ENCODE measurements at regions not wholly inside any gene's neighbourhood (a gene's known extent, or its start where the extent isn't known, plus 50 kb on each side); places are given as distances from the start of the nearest gene placed in this dataset.

DNA sequence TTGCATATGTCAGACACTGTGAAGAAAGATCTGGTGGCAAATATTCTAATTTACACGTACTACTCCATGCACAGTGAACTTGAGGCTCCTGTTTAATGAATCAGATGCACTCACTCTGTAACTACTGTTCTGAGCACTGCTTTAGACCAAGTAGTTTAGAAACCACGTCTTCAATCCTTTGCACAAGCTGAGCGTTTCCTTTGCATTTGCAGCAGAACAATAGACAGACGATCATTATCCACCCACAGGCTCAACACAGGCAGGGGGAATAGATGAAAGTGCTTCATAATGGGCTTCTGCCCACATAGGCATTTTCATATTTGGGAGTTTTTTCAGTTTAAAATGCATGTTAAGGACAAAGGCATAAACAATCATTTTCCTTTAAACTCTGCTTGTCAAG is 423.3 kb upstream of the ADAMTS16 start:
- no peak overlapping the region for H3K9ac ChIP-seq (ENCODE audit: low read length)
- ChIA-PET CTCF (no interaction called here), POLR2A (no interaction called here)
- 75% methylated on average over 1 of the region's 4 CpGs for WGBS (ENCODE audit: insufficient coverage)
- Mint-ChIP-seq H3K27ac (no peak overlapping the region), H3K4me1 (no peaks in the 10 kb centered on the region), H3K9me3 (ENCODE audit: insufficient read depth) (peaks cover 7% of the 10 kb centered on the region), H3K27me3 (no peaks in the 10 kb centered on the region), H3K4me3 (no peak overlapping the region)
- no peak overlapping the region for H2AFZ ChIP-seq (ENCODE audit: insufficient read depth, low read depth, low read length, poor library complexity, severe bottlenecking)
- no peaks in the 10 kb centered on the region for H4K20me1 ChIP-seq (ENCODE audit: control insufficient read depth, insufficient read depth, low read length, poor library complexity, severe bottlenecking)
- intact Hi-C loops (cut with micrococcal nuclease): no loop called here
- TF ChIP-seq EZH2 (IDR thresholded peaks at IDR 0.05; ENCODE audit: borderline replicate concordance, insufficient read depth, low read depth, low read length, poor library complexity, severe bottlenecking): no peak
- TF ChIP-seq, protein P1, sequence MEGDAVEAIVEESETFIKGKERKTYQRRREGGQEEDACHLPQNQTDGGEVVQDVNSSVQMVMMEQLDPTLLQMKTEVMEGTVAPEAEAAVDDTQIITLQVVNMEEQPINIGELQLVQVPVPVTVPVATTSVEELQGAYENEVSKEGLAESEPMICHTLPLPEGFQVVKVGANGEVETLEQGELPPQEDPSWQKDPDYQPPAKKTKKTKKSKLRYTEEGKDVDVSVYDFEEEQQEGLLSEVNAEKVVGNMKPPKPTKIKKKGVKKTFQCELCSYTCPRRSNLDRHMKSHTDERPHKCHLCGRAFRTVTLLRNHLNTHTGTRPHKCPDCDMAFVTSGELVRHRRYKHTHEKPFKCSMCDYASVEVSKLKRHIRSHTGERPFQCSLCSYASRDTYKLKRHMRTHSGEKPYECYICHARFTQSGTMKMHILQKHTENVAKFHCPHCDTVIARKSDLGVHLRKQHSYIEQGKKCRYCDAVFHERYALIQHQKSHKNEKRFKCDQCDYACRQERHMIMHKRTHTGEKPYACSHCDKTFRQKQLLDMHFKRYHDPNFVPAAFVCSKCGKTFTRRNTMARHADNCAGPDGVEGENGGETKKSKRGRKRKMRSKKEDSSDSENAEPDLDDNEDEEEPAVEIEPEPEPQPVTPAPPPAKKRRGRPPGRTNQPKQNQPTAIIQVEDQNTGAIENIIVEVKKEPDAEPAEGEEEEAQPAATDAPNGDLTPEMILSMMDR (IDR thresholded peaks at IDR 0.05): no peak
- no peaks in the 10 kb centered on the region for H3K36me3 ChIP-seq (replicated peaks in 1 of 2; ENCODE audit: control extremely low read depth in 1 of 2, control insufficient read depth in 1 of 2, extremely low read depth in 1 of 2, insufficient read depth in 2 of 2, low read length in 1 of 2)
- ATAC-seq (ENCODE audit: low read depth) (no peak), DNase-seq (no peak)
- no peak overlapping the region for H3K27ac ChIP-seq (ENCODE audit: low read length in 2 of 2)
- H3K27me3 ChIP-seq (replicated peaks in 1 of 4; ENCODE audit: control extremely low read depth in 1 of 4, control insufficient read depth in 3 of 4, insufficient read depth in 4 of 4, low read length in 3 of 4): no peaks in the 10 kb centered on the region
- peaks cover 0 to 14% (median 0%) of the 10 kb centered on the region in 3 donors for H3K9me3 ChIP-seq (ENCODE audit: control extremely low read depth in 1 of 3, control insufficient read depth in 2 of 3, insufficient read depth in 1 of 3, low read length in 2 of 3)
- no peak overlapping the region for H3K4me2 ChIP-seq (replicated peaks; ENCODE audit: low read depth, low read length, poor library complexity, severe bottlenecking)
- H3K79me2 ChIP-seq (ENCODE audit: control insufficient read depth, insufficient read depth, low read length): no peaks in the 10 kb centered on the region
- H3K4me3 ChIP-seq (ENCODE audit: control extremely low read depth in 1 of 5, extremely low read depth in 1 of 5, insufficient read depth in 1 of 5, low read depth in 2 of 5, low read length in 4 of 5): no peak overlapping the region
- no peaks in the 10 kb centered on the region for H3K4me1 ChIP-seq (ENCODE audit: control insufficient read depth in 2 of 2, insufficient read depth in 2 of 2, low read length in 2 of 2)

DNA sequence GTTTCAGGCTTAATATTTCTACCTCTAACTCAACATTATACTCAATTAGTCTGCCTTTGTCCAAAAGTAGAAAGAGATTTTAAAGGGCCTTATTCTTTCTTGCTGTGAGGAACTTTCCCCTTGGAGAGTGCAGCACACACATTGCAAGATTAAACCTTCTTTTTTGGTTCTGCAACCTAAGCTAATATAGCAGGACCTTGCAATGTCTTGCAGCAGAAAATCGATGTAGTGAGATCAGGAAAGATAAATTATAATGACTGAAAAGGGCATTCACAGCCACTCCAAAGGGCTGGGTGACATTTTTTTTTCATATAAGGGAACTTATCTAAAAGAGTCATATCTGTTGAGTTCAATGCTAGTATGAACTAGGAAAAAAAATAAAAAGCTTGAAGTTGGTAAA is 422.7 kb upstream of the ADAMTS16 start:
- Histone ChIP-seq H3K4me2 (replicated peaks; ENCODE audit: low read depth, low read length, poor library complexity, severe bottlenecking) (no peak overlapping the region), H3K27me3 (replicated peaks in 1 of 4; ENCODE audit: control extremely low read depth in 1 of 4, control insufficient read depth in 3 of 4, insufficient read depth in 4 of 4, low read length in 3 of 4) (no peaks in the 10 kb centered on the region), H3K9ac (ENCODE audit: low read length) (no peak overlapping the region), H3K36me3 (replicated peaks in 1 of 2; ENCODE audit: control extremely low read depth in 1 of 2, control insufficient read depth in 1 of 2, extremely low read depth in 1 of 2, insufficient read depth in 2 of 2, low read length in 1 of 2) (no peaks in the 10 kb centered on the region), H3K27ac (ENCODE audit: low read length in 2 of 2) (no peak overlapping the region), H3K4me1 (ENCODE audit: control insufficient read depth in 2 of 2, insufficient read depth in 2 of 2, low read length in 2 of 2) (no peaks in the 10 kb centered on the region), H4K20me1 (ENCODE audit: control insufficient read depth, insufficient read depth, low read length, poor library complexity, severe bottlenecking) (no peaks in the 10 kb centered on the region), H3K4me3 (ENCODE audit: control extremely low read depth in 1 of 5, extremely low read depth in 1 of 5, insufficient read depth in 1 of 5, low read depth in 2 of 5, low read length in 4 of 5) (no peak overlapping the region), H3K79me2 (ENCODE audit: control insufficient read depth, insufficient read depth, low read length) (no peaks in the 10 kb centered on the region), H3K9me3 (ENCODE audit: control extremely low read depth in 1 of 3, control insufficient read depth in 2 of 3, insufficient read depth in 1 of 3, low read length in 2 of 3) (peaks cover 0 to 14% (median 0%) of the 10 kb centered on the region in 3 donors), H2AFZ (ENCODE audit: insufficient read depth, low read depth, low read length, poor library complexity, severe bottlenecking) (no peak overlapping the region)
- ChIA-PET POLR2A (no interaction called here), CTCF (no interaction called here)
- ATAC-seq (ENCODE audit: low read depth) (no peak), DNase-seq (no peak)
- no peak overlapping the region for H3K27ac Mint-ChIP-seq
- H3K27me3 Mint-ChIP-seq: no peaks in the 10 kb centered on the region
- H3K9me3 Mint-ChIP-seq (ENCODE audit: insufficient read depth): peaks cover 7% of the 10 kb centered on the region
- no peaks in the 10 kb centered on the region for H3K4me1 Mint-ChIP-seq
- H3K4me3 Mint-ChIP-seq: no peak overlapping the region
- intact Hi-C loops (cut with micrococcal nuclease): no loop called here
- TF ChIP-seq, protein P1 (IDR thresholded peaks at IDR 0.05): no peak
- no peak for TF ChIP-seq EZH2 (IDR thresholded peaks at IDR 0.05; ENCODE audit: borderline replicate concordance, insufficient read depth, low read depth, low read length, poor library complexity, severe bottlenecking)
- no CpG with 5 or more reads among the region's 1 CpG for WGBS (ENCODE audit: insufficient coverage)
